SH-SY5Y (cell line): ENCODE measurements at regions not wholly inside any gene's neighbourhood (a gene's known extent, or its start where the extent isn't known, plus 50 kb on each side); places are given as distances from the start of the nearest gene placed in this dataset.

Source experiments
- GATA2 ChIP-seq: IDR thresholded peaks from 2 replicates; pipeline ENCODE4 v1.6.1; 2011; ENCODE audit warnings: mild to moderate bottlenecking, low read depth, low read length
- GATA3 ChIP-seq: IDR thresholded peaks from 2 replicates; pipeline ENCODE4 v1.6.1; 2011; ENCODE audit warnings: low read depth, mild to moderate bottlenecking, low read length, moderate library complexity

DNA sequence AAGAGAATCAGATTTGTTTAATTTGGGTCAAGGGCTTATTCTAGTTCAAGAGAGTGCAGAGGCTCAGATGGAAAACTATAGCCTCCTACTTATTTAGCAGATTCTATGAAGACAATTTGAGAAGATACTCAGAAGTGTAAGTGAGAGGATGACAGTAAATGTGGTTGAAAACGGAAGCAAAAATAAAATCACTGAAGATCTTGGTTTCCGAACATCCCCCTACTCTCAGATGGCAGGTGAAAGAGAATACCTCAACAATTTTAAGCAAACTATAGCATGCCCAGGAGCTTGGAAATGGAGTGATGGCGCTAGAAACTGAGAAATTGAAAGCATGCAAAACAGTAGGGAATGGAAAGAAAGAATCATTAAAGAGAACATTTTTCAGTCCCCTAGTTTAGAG is 705.5 kb upstream of the CDH8 start:
- no peak for TF ChIP-seq GATA2
- TF ChIP-seq GATA3: no peak
